ENCODE measurements at regions not wholly inside any gene's neighbourhood (a gene's known extent, or its start where the extent isn't known, plus 50 kb on each side); places are given as distances from the start of the nearest gene placed in this dataset.

DNA sequence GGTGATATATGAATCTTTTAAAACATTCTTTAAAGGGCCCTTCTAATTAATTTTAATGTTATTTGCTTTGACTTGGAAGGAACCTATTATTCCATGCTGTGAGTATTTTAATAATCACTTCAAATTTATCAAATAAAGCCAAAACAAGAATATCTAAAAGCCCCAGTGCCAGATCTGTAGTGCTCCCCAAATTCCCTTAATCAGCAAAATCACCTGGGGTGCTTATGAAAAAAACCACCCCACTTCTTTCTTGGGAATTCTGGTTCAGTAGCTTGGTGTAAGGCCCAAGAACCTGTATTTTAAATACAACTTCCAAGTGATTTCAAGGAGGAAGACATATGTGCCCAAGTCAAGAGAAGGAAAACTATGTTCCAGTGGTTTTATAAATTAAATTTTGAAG, 202.4 kb upstream of the OSR1 start:
- no peak for DNase-seq (ENCODE audit: extremely low spot score in 2 of 2)
- Histone ChIP-seq H3K9me3 (no peaks in the 10 kb centered on the region), H3K27me3 (no peaks in the 10 kb centered on the region), H3K27ac (no peak overlapping the region), H3K4me1 (no peaks in the 10 kb centered on the region), H3K36me3 (no peaks in the 10 kb centered on the region), H3K4me3 (no peak overlapping the region)
- no peak for TF ChIP-seq POLR2AphosphoS5 (IDR thresholded peaks at IDR 0.05; ENCODE audit: insufficient read depth in 1 of 2, low read depth in 1 of 2)
- TF ChIP-seq POLR2A (IDR thresholded peaks at IDR 0.05) = no peak
- no peak for TF ChIP-seq CTCF (IDR thresholded peaks at IDR 0.05)
- intact Hi-C loops (cut with DNase I) = no loop called here

GRCh38 chr2:19559596-19560240, 201.3 kb upstream of the OSR1 start:
- no peak for TF ChIP-seq CTCF (IDR thresholded peaks at IDR 0.05)
- TF ChIP-seq POLR2AphosphoS5 (IDR thresholded peaks at IDR 0.05; ENCODE audit: insufficient read depth in 1 of 2, low read depth in 1 of 2) = no peak
- TF ChIP-seq POLR2A (IDR thresholded peaks at IDR 0.05) = no peak
- H3K27me3 ChIP-seq = no peaks in the 10 kb centered on the region
- no peak for DNase-seq (ENCODE audit: extremely low spot score in 2 of 2)
- H3K4me1 ChIP-seq = no peaks in the 10 kb centered on the region
- H3K27ac ChIP-seq = no peak overlapping the region
- H3K9me3 ChIP-seq = no peaks in the 10 kb centered on the region
- intact Hi-C loops (cut with DNase I) = no loop called here
- H3K4me3 ChIP-seq = no peak overlapping the region
- no peaks in the 10 kb centered on the region for H3K36me3 ChIP-seq

- Histone ChIP-seq H3K27ac (no peak overlapping the region), H3K36me3 (no peaks in the 10 kb centered on the region), H3K4me1 (peaks cover 12% of the 10 kb centered on the region), H3K9me3 (no peaks in the 10 kb centered on the region), H3K27me3 (no peaks in the 10 kb centered on the region), H3K4me3 (no peak overlapping the region)
- intact Hi-C loops (cut with DNase I) = no loop called here
- DNase-seq (ENCODE audit: extremely low spot score in 2 of 2) = peak in 1 of 2 donors; percentile 12
- TF ChIP-seq POLR2A (IDR thresholded peaks at IDR 0.05) (no peak), POLR2AphosphoS5 (IDR thresholded peaks at IDR 0.05; ENCODE audit: insufficient read depth in 1 of 2, low read depth in 1 of 2) (no peak), CTCF (IDR thresholded peaks at IDR 0.05) (no peak)
Observed at GRCh38 chr2:19556648-19557047, 198.2 kb upstream of the OSR1 start.

DNA sequence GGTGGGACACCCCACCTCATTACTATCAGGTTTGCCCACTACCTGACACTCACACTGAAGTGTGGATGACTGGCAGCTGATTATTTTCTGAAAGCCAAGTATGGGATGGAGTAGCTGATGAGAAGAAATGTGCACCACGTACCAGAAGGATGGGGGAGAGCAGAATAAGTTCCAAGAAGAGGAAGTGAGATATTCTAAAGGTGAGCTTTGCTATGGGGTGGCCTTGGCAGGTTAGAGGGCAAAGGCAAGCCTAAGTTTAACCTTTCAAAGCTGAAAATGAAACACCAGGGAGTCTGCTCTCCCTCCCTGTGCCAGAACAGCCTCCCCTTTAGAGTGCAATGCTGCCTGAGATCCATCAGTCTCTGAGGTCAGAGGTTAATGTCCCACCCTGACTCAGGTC, 196.1 kb upstream of the OSR1 start:
- H3K9me3 ChIP-seq = no peaks in the 10 kb centered on the region
- H3K4me1 ChIP-seq = peaks cover 14% of the 10 kb centered on the region
- H3K27me3 ChIP-seq = no peaks in the 10 kb centered on the region
- H3K27ac ChIP-seq = no peak overlapping the region
- H3K4me3 ChIP-seq = no peak overlapping the region
- peak in 1 of 2 donors; percentile 34 for DNase-seq (ENCODE audit: extremely low spot score in 2 of 2)
- H3K36me3 ChIP-seq = no peaks in the 10 kb centered on the region
- TF ChIP-seq POLR2A (IDR thresholded peaks at IDR 0.05) (no peak), CTCF (IDR thresholded peaks at IDR 0.05) (no peak), POLR2AphosphoS5 (IDR thresholded peaks at IDR 0.05; ENCODE audit: insufficient read depth in 1 of 2, low read depth in 1 of 2) (no peak)
- intact Hi-C loops (cut with DNase I) = no loop called here

DNA sequence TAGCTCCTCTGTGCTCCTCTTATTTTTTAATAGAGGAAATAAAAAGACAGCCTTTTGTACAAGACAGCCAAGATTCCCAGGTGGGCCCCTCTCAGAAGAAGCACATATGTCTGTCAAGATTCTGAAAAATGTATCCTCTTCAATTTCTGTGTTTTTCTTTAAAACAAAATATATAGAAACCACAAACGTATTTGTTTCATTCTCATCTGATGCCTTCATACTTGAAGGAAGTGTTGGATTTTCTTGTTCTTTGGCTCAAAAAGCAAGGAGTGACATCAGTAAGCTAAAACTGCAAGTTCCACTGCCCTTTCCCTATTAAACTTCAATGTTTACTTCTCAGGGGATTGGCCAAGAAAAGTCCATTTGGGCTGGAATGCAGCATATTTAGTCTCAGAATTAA, 193.8 kb upstream of the OSR1 start:
- TF ChIP-seq POLR2AphosphoS5 (IDR thresholded peaks at IDR 0.05; ENCODE audit: insufficient read depth in 1 of 2, low read depth in 1 of 2) (no peak), POLR2A (IDR thresholded peaks at IDR 0.05) (no peak), CTCF (IDR thresholded peaks at IDR 0.05) (no peak)
- Histone ChIP-seq H3K4me3 (no peak overlapping the region), H3K27ac (no peak overlapping the region), H3K4me1 (peaks cover 14% of the 10 kb centered on the region), H3K9me3 (no peaks in the 10 kb centered on the region), H3K36me3 (no peaks in the 10 kb centered on the region), H3K27me3 (no peaks in the 10 kb centered on the region)
- intact Hi-C loops (cut with DNase I) = no loop called here
- no peak for DNase-seq (ENCODE audit: extremely low spot score in 2 of 2)

All from vagina (tissue), 2 donors.